Fibroblast of the aortic adventitia (primary cell): ENCODE measurements at regions not wholly inside any gene's neighbourhood (a gene's known extent, or its start where the extent isn't known, plus 50 kb on each side); places are given as distances from the start of the nearest gene placed in this dataset.
A peak's percentile ranks its signal among the peaks of the same experiment; 100 is the strongest.

Experiments used
- DNase-seq: peaks from one replicate; pipeline ENCODE4 v3.0.0-alpha.2; 2010; ENCODE audit warnings: low read depth
- H3K4me3 ChIP-seq: 2 replicates; pipeline ENCODE4 v1.5.1; 2011; ENCODE audit warnings: low read depth, mild to moderate bottlenecking, control low read depth, low read length, moderate library complexity
- CTCF ChIP-seq: IDR thresholded peaks from 2 replicates; pipeline ENCODE4 v1.5.1; 2011; ENCODE audit warnings: mild to moderate bottlenecking, low read length, control low read depth, inconsistent platforms; ENCODE audit not compliant: insufficient read depth

DNA sequence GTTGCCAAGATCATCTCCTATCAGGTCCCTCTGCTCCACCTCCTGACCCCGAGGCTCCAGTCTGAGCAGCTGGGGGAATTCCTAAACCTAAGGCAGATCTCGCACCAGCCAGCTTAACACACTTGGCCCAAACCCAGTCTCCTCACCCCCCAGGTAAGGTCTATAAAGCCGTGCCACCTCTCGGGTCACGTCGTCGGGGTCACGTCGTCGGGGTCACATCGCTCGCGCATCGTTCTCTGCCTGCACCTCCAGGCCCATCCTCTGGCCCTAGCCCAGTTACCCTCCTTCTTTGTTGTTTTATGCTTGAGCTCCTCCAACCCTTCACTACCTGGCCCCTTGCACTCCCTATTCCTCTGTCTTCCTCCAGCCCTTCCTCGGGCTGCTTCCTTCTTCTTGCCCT, 77.2 kb downstream of the CTSL start:
- TF ChIP-seq CTCF = no peak
- H3K4me3 ChIP-seq = no peak overlapping the region
- no peak for DNase-seq

DNA sequence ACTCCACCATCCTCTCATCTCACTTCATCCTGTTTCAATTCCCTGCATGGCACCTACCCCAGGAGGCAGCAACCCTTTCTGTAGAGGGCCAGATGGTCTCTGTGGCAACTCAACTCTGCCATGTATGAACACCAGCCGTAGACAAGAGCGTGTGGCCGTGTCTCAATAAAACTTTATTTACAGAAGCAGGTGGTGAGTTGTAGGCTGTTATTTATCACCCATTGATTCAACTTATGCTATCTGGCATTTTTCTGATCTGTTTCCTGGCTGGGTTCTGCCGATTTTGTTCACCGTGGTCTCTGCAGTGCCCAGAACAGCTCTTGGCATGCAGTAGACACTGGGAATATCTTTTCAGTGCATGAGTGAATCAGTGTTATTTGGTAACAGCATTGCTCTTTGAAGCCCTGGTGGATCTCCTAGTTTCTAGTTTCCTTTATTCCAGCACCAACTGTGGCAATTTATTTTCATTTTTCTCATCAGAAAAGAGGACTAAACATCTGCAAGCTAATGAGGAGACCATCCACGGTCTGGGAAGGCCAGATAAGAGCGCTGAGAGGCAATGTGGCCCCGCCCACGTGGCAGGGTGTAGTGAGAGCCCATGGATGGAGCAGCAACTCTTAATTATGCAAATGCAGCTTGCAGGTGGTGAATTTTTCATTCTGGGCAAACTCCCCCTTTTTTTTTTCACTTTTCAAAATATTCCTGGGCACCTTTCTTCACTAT, 77.9 kb downstream of the CTSL start:
- no peak for TF ChIP-seq CTCF
- no peak overlapping the region for H3K4me3 ChIP-seq
- no peak for DNase-seq

- no peak for DNase-seq
- no peak overlapping the region for H3K4me3 ChIP-seq
- no peak for TF ChIP-seq CTCF
These were observed 77.4 kb upstream of the SPATA31E1 start for GRCh38 chr9:87805259-87805658.

DNA sequence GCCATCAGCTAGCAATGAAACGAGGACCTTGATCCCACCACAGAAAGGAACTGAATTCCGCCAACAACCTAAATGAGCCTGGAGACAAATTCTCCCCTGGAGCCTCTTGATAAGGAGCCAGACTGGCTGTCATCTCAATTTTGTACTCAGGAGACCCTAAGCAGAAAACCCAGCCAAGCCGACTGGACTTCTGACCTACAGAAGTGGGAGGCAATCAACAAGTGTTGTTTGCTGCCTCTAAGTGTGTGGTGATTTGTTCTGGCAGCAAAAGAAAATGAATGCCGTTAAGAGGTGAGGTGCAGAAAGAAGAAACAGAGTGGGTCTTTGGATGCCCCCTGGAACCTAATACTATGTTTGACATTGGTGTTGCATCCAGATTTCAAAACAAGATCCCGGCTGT, 72.7 kb upstream of the SPATA31E1 start:
- TF ChIP-seq CTCF = no peak

GRCh38 chr9:87810679-87811178, 71.9 kb upstream of the SPATA31E1 start:
- no peak for DNase-seq
- no peak for TF ChIP-seq CTCF
- H3K4me3 ChIP-seq = no peak overlapping the region

More for the DNA sequence above, 72.7 kb upstream of the SPATA31E1 start:
- no peak for DNase-seq
- H3K4me3 ChIP-seq = no peak overlapping the region

DNA sequence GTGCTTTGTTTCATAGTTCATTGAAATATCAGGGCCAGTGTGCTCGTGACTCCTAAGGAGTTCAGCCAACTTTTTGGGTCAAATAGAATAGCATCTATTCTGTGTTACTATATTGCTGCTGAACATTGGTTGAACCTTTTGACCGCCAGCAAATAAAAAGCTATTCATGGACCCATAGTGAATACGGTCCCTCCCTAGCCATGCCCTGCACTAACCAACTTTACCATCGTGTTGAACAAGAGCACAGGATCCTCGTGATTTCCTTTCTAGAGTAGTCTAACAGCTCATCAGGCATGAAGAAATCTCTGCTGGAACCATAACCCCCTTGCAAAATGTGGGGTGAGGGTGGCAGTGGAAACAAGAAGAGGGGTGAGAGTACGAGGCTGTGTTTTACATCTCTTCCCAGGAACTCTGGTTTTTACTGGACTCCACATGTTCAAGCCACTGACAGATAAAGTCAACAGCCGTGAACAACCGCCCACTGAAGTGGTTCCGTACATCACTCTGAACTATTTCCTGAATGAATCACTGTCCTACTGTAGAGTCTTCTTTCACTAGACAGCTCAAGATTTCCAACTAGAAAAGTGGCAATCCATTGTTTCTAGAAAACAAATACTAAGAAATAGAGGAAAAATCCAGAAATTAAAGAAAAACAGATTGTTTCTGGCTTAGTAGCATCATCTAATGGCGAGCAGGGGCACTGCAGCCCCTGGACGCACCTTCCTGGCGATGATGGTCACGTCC, 70.1 kb upstream of the SPATA31E1 start:
- TF ChIP-seq CTCF = peak; percentile 100
- peak; percentile 74 for DNase-seq
- H3K4me3 ChIP-seq = no peak overlapping the region
